Effector memory CD8-positive, alpha-beta T cell (primary cell): ENCODE measurements at regions not wholly inside any gene's neighbourhood (a gene's known extent, or its start where the extent isn't known, plus 50 kb on each side); places are given as distances from the start of the nearest gene placed in this dataset.

Experiments used
- ATAC-seq: fragments of 150-1000 bp; cut with Tn5 transposase; replicated peaks from 2 replicates; pipeline ENCODE4 v1.10.0; 2021; ENCODE audit warnings: mild to moderate bottlenecking, moderate library complexity
- DNase-seq, 3 experiments: peaks; one replicate each; pipeline ENCODE4 v3.0.0; 2021
- H3K27ac Mint-ChIP-seq, 2 donors: one replicate each; pipeline ENCODE4 v1.8.0; 2022; ENCODE audit warnings: mild to moderate bottlenecking in 2 of 2, mixed read lengths in 2 of 2, moderate library complexity in 2 of 2
- H3K27me3 Mint-ChIP-seq, 2 donors: one replicate each; pipeline ENCODE4 v1.8.0; 2022; ENCODE audit warnings: mixed read lengths in 2 of 2
- H3K36me3 Mint-ChIP-seq: one replicate; pipeline ENCODE4 v1.8.0; 2022; ENCODE audit warnings: mild to moderate bottlenecking, moderate library complexity, mixed read lengths; ENCODE audit not compliant: insufficient read depth
- H3K4me1 Mint-ChIP-seq, 2 donors: one replicate each; pipeline ENCODE4 v1.8.0; 2022; ENCODE audit warnings: low read depth in 2 of 2, mixed read lengths in 2 of 2
- H3K4me3 Mint-ChIP-seq, 2 donors: one replicate each; pipeline ENCODE4 v1.8.0; 2022; ENCODE audit warnings: mild to moderate bottlenecking in 2 of 2, mixed read lengths in 2 of 2, moderate library complexity in 2 of 2
- H3K9me3 Mint-ChIP-seq, 2 donors: one replicate each; pipeline ENCODE4 v1.8.0; 2022; ENCODE audit warnings: mixed read lengths in 2 of 2

- H3K4me1 Mint-ChIP-seq: no peaks in the 10 kb centered on the region
- ATAC-seq (no peak), DNase-seq (no peak)
- H3K27me3 Mint-ChIP-seq: peaks cover 0 to 5% of the 10 kb centered on the region in 2 donors
- no peaks in the 10 kb centered on the region for H3K36me3 Mint-ChIP-seq
- H3K27ac Mint-ChIP-seq: no peak overlapping the region
- H3K9me3 Mint-ChIP-seq: no peaks in the 10 kb centered on the region
- H3K4me3 Mint-ChIP-seq: no peak overlapping the region
Measured at GRCh38 chr2:145366341-145366740, 846.4 kb upstream of the ZEB2 start.

- ATAC-seq: no peak
Measured at GRCh38 chr2:145360129-145360790, 840.3 kb upstream of the ZEB2 start.

GRCh38 chr2:145359561-145359960 lies 839.6 kb upstream of the ZEB2 start:
- DNase-seq (no peak), ATAC-seq (no peak)
- Mint-ChIP-seq H3K4me3 (no peak overlapping the region), H3K27ac (no peak overlapping the region), H3K36me3 (no peaks in the 10 kb centered on the region), H3K27me3 (no peaks in the 10 kb centered on the region), H3K4me1 (no peaks in the 10 kb centered on the region), H3K9me3 (no peaks in the 10 kb centered on the region)

More at GRCh38 chr2:145360129-145360790, 840.3 kb upstream of the ZEB2 start:
- Mint-ChIP-seq H3K36me3 (no peaks in the 10 kb centered on the region), H3K9me3 (no peaks in the 10 kb centered on the region), H3K27ac (no peak overlapping the region), H3K27me3 (no peaks in the 10 kb centered on the region), H3K4me3 (no peak overlapping the region), H3K4me1 (no peaks in the 10 kb centered on the region)
- DNase-seq: no peak

GRCh38 chr2:145356056-145356455 lies 836.1 kb upstream of the ZEB2 start:
- Mint-ChIP-seq H3K9me3 (no peaks in the 10 kb centered on the region), H3K4me3 (no peak overlapping the region), H3K27me3 (peaks cover 0 to 7% of the 10 kb centered on the region in 2 donors), H3K4me1 (no peaks in the 10 kb centered on the region), H3K36me3 (no peaks in the 10 kb centered on the region), H3K27ac (no peak overlapping the region)
- no peak for DNase-seq
- ATAC-seq: no peak

GRCh38 chr2:145352484-145352883 lies 832.6 kb upstream of the ZEB2 start:
- DNase-seq (no peak), ATAC-seq (no peak)
- Mint-ChIP-seq H3K4me1 (no peaks in the 10 kb centered on the region), H3K27ac (no peak overlapping the region), H3K4me3 (no peak overlapping the region), H3K9me3 (no peaks in the 10 kb centered on the region), H3K36me3 (no peaks in the 10 kb centered on the region), H3K27me3 (peaks cover 0 to 21% of the 10 kb centered on the region in 2 donors)

GRCh38 chr2:145351864-145352425 lies 832.0 kb upstream of the ZEB2 start:
- Mint-ChIP-seq H3K27me3 (peaks cover 0 to 21% of the 10 kb centered on the region in 2 donors), H3K9me3 (no peaks in the 10 kb centered on the region), H3K27ac (no peak overlapping the region), H3K4me1 (no peaks in the 10 kb centered on the region), H3K4me3 (no peak overlapping the region), H3K36me3 (no peaks in the 10 kb centered on the region)
- ATAC-seq (no peak), DNase-seq (no peak)

GRCh38 chr2:145350011-145350410 lies 830.1 kb upstream of the ZEB2 start:
- no peak overlapping the region for H3K27ac Mint-ChIP-seq
- no peak for ATAC-seq
- H3K27me3 Mint-ChIP-seq: peaks cover 0 to 21% of the 10 kb centered on the region in 2 donors
- DNase-seq: no peak
- H3K4me1 Mint-ChIP-seq: no peaks in the 10 kb centered on the region
- no peaks in the 10 kb centered on the region for H3K36me3 Mint-ChIP-seq
- H3K9me3 Mint-ChIP-seq: no peaks in the 10 kb centered on the region
- no peak overlapping the region for H3K4me3 Mint-ChIP-seq

- DNase-seq (no peak), ATAC-seq (no peak)
- H3K27me3 Mint-ChIP-seq: peaks cover 0 to 9% of the 10 kb centered on the region in 2 donors
- no peaks in the 10 kb centered on the region for H3K4me1 Mint-ChIP-seq
- H3K9me3 Mint-ChIP-seq: peaks cover 0 to 3% of the 10 kb centered on the region in 2 donors
- no peak overlapping the region for H3K27ac Mint-ChIP-seq
- no peaks in the 10 kb centered on the region for H3K36me3 Mint-ChIP-seq
- H3K4me3 Mint-ChIP-seq: no peak overlapping the region
Measured at GRCh38 chr2:145344076-145344724, 824.3 kb upstream of the ZEB2 start.

GRCh38 chr2:145343287-145343686 lies 823.4 kb upstream of the ZEB2 start:
- no peak overlapping the region for H3K27ac Mint-ChIP-seq
- H3K36me3 Mint-ChIP-seq: no peaks in the 10 kb centered on the region
- H3K27me3 Mint-ChIP-seq: peaks cover 0 to 9% of the 10 kb centered on the region in 2 donors
- no peak for ATAC-seq
- H3K4me1 Mint-ChIP-seq: no peaks in the 10 kb centered on the region
- DNase-seq: no peak
- peaks cover 0 to 3% of the 10 kb centered on the region in 2 donors for H3K9me3 Mint-ChIP-seq
- no peak overlapping the region for H3K4me3 Mint-ChIP-seq

- Mint-ChIP-seq H3K4me1 (no peaks in the 10 kb centered on the region), H3K36me3 (no peaks in the 10 kb centered on the region), H3K27me3 (peaks cover 0 to 9% of the 10 kb centered on the region in 2 donors), H3K9me3 (peaks cover 0 to 3% of the 10 kb centered on the region in 2 donors), H3K27ac (no peak overlapping the region), H3K4me3 (no peak overlapping the region)
- DNase-seq: no peak
- ATAC-seq: no peak
Measured at GRCh38 chr2:145341536-145341935, 821.6 kb upstream of the ZEB2 start.

GRCh38 chr2:145339646-145340045 lies 819.7 kb upstream of the ZEB2 start:
- Mint-ChIP-seq H3K4me3 (no peak overlapping the region), H3K36me3 (no peaks in the 10 kb centered on the region), H3K9me3 (peaks cover 0 to 3% of the 10 kb centered on the region in 2 donors), H3K4me1 (no peaks in the 10 kb centered on the region), H3K27me3 (peaks cover 0 to 8% of the 10 kb centered on the region in 2 donors), H3K27ac (no peak overlapping the region)
- ATAC-seq (no peak), DNase-seq (no peak)

- DNase-seq: no peak
- Mint-ChIP-seq H3K9me3 (no peaks in the 10 kb centered on the region), H3K27ac (no peak overlapping the region), H3K4me1 (no peaks in the 10 kb centered on the region), H3K27me3 (peaks cover 0 to 23% of the 10 kb centered on the region in 2 donors), H3K4me3 (no peak overlapping the region), H3K36me3 (no peaks in the 10 kb centered on the region)
- no peak for ATAC-seq
Measured at GRCh38 chr2:145332210-145332898, 812.4 kb upstream of the ZEB2 start.

- DNase-seq: no peak
Measured at GRCh38 chr2:145329971-145330370, 810.1 kb upstream of the ZEB2 start.

More at GRCh38 chr2:145329971-145330370, 810.1 kb upstream of the ZEB2 start:
- Mint-ChIP-seq H3K4me1 (no peaks in the 10 kb centered on the region), H3K9me3 (no peaks in the 10 kb centered on the region), H3K27ac (no peak overlapping the region), H3K36me3 (no peaks in the 10 kb centered on the region), H3K27me3 (peaks cover 0 to 23% of the 10 kb centered on the region in 2 donors), H3K4me3 (no peak overlapping the region)
- no peak for ATAC-seq
